Trophoblast cell (in vitro differentiated cells and primary cell): ENCODE measurements at regions not wholly inside any gene's neighbourhood (a gene's known extent, or its start where the extent isn't known, plus 50 kb on each side); places are given as distances from the start of the nearest gene placed in this dataset.
A peak's percentile ranks its signal among the peaks of the same experiment; 100 is the strongest.
"Not testable (repeated sequence)": the region's sequence is repeated elsewhere in the genome, so short reads cannot be mapped to it uniquely, and the experiment has no call there.

Source experiments
- DNase-seq, 2 donors: peaks; one replicate each; pipeline ENCODE4 v3.0.0-alpha.2; 2016
- H2AFZ ChIP-seq: 2 replicates; pipeline ENCODE4 v1.6.1; 2013; ENCODE audit warnings: low read length, moderate library complexity, mild to moderate bottlenecking; ENCODE audit not compliant: insufficient read depth, poor library complexity
- H2AK5ac ChIP-seq: 2 replicates; pipeline ENCODE4 v1.6.1; 2013; ENCODE audit warnings: mild to moderate bottlenecking, low read length
- H2BK120ac ChIP-seq: 2 replicates; pipeline ENCODE4 v1.6.1; 2013; ENCODE audit warnings: low read length, mild to moderate bottlenecking, moderate library complexity; ENCODE audit not compliant: insufficient read depth, poor library complexity
- H2BK12ac ChIP-seq: 2 replicates; pipeline ENCODE4 v1.6.1; 2013; ENCODE audit warnings: mild to moderate bottlenecking, low read length, moderate library complexity
- H2BK5ac ChIP-seq: 2 replicates; pipeline ENCODE4 v1.6.1; 2013; ENCODE audit warnings: low read length, low read depth, moderate library complexity, mild to moderate bottlenecking; ENCODE audit not compliant: poor library complexity
- H3K14ac ChIP-seq: 2 replicates; pipeline ENCODE4 v1.6.1; 2013; ENCODE audit warnings: mild to moderate bottlenecking, low read length
- H3K18ac ChIP-seq: 2 replicates; pipeline ENCODE4 v1.6.1; 2013; ENCODE audit warnings: mild to moderate bottlenecking, low read length
- H3K23ac ChIP-seq: 2 replicates; pipeline ENCODE4 v1.6.1; 2013; ENCODE audit warnings: low read length
- H3K27ac ChIP-seq: 2 replicates; pipeline ENCODE4 v1.5.1; 2013; ENCODE audit warnings: low read depth, mild to moderate bottlenecking, inconsistent platforms, low read length, moderate library complexity
- H3K27me3 ChIP-seq: 2 replicates; pipeline ENCODE4 v1.6.1; 2013; ENCODE audit warnings: inconsistent platforms, mild to moderate bottlenecking, low read length, moderate library complexity; ENCODE audit not compliant: insufficient read depth
- H3K36me3 ChIP-seq, 2 experiments: 1 replicate in 1 of 2; 2 replicates in 1 of 2; pipeline ENCODE4 v1.6.1; 2013; ENCODE audit warnings: low read length in 2 of 2, mild to moderate bottlenecking in 2 of 2, moderate library complexity in 1 of 2; ENCODE audit not compliant: insufficient read depth in 2 of 2, control insufficient read depth in 1 of 2
- H3K4ac ChIP-seq: 2 replicates; pipeline ENCODE4 v1.6.1; 2013; ENCODE audit warnings: low read depth, mild to moderate bottlenecking, low read length, moderate library complexity
- H3K4me1 ChIP-seq, 2 experiments: 1 replicate in 1 of 2; 2 replicates in 1 of 2; pipeline ENCODE4 v1.6.1; 2013; ENCODE audit warnings: low read length in 2 of 2, mild to moderate bottlenecking in 2 of 2, moderate library complexity in 1 of 2; ENCODE audit not compliant: insufficient read depth in 2 of 2, control insufficient read depth in 1 of 2
- H3K4me2 ChIP-seq: 2 replicates; pipeline ENCODE4 v1.6.1; 2013; ENCODE audit warnings: inconsistent platforms, mild to moderate bottlenecking, low read length, moderate library complexity
- H3K4me3 ChIP-seq: 2 replicates; pipeline ENCODE4 v1.5.1; 2013; ENCODE audit warnings: mild to moderate bottlenecking, low read depth, low read length, inconsistent platforms
- H3K79me1 ChIP-seq: one replicate; pipeline ENCODE4 v1.6.1; 2013; ENCODE audit warnings: low read length
- H3K79me2 ChIP-seq: 2 replicates; pipeline ENCODE4 v1.6.1; 2013; ENCODE audit warnings: low read length, mild to moderate bottlenecking; ENCODE audit not compliant: control insufficient read depth, insufficient read depth, poor library complexity
- H3K9ac ChIP-seq: 2 replicates; pipeline ENCODE4 v1.6.1; 2013; ENCODE audit warnings: mild to moderate bottlenecking, low read length
- H3K9me3 ChIP-seq: 2 replicates; pipeline ENCODE4 v1.6.1; 2013; ENCODE audit warnings: low read depth, mild to moderate bottlenecking, control low read depth, inconsistent platforms, low read length; ENCODE audit not compliant: insufficient read depth
- H4K12ac ChIP-seq: 2 replicates; pipeline ENCODE4 v1.6.1; 2013; ENCODE audit warnings: low read depth, mild to moderate bottlenecking, low read length, moderate library complexity
- H4K8ac ChIP-seq: 2 replicates; pipeline ENCODE4 v1.6.1; 2013; ENCODE audit warnings: low read depth, mild to moderate bottlenecking, low read length, moderate library complexity
- H4K91ac ChIP-seq: one replicate; pipeline ENCODE4 v1.6.1; 2013; ENCODE audit warnings: low read depth, mild to moderate bottlenecking, low read length, moderate library complexity
- WGBS: extraction: QIAGEN DNeasy Blood & Tissue Kit; methylation state at CpG from one replicate; pipeline ENCODE4 v1.1.7; 2013; ENCODE audit warnings: missing lambda C conversion rate; ENCODE audit not compliant: insufficient read length, insufficient coverage; ENCODE audit errors: extremely low coverage; 5-methylcytosine and 5-hydroxymethylcytosine counted together

GRCh38 chr1:145482214-145482860, 56.9 kb upstream of the NBPF20 start:
- not testable (repeated sequence) for H3K4me3 ChIP-seq, H3K27ac ChIP-seq, H2AFZ ChIP-seq, H4K8ac ChIP-seq, H2BK120ac ChIP-seq, H2BK12ac ChIP-seq, H4K12ac ChIP-seq, H3K4me1 ChIP-seq, H3K4ac ChIP-seq, H3K4me2 ChIP-seq, H3K23ac ChIP-seq, H3K79me2 ChIP-seq, DNase-seq, H3K9ac ChIP-seq, H3K27me3 ChIP-seq, H2BK5ac ChIP-seq, H3K9me3 ChIP-seq, H3K36me3 ChIP-seq, H3K14ac ChIP-seq, H4K91ac ChIP-seq, H3K79me1 ChIP-seq, H3K18ac ChIP-seq, H2AK5ac ChIP-seq
- WGBS, result no CpG with 5 or more reads among the region's 8 CpGs

GRCh38 chr1:145475962-145476361, 50.6 kb upstream of the NBPF20 start:
- H3K27ac ChIP-seq, H3K18ac ChIP-seq, H3K27me3 ChIP-seq, H3K23ac ChIP-seq, H3K79me2 ChIP-seq, H3K4me3 ChIP-seq, H3K36me3 ChIP-seq, H3K9me3 ChIP-seq, H4K12ac ChIP-seq, H4K8ac ChIP-seq, H3K79me1 ChIP-seq, H2BK12ac ChIP-seq, H3K14ac ChIP-seq, H2AK5ac ChIP-seq, H3K9ac ChIP-seq, H2BK5ac ChIP-seq, H2AFZ ChIP-seq, H3K4ac ChIP-seq, H4K91ac ChIP-seq, H2BK120ac ChIP-seq, H3K4me1 ChIP-seq: not testable (repeated sequence)
- DNase-seq, result peak in 1 of 2 donors; percentile 0
- peak overlapping the region; percentile 58 for H3K4me2 ChIP-seq
- WGBS, result no CpG with 5 or more reads among the region's 25 CpGs

GRCh38 chr1:145475369-145475915, 50.0 kb upstream of the NBPF20 start:
- no CpG with 5 or more reads among the region's 41 CpGs for WGBS

More at GRCh38 chr1:145475369-145475915, 50.0 kb upstream of the NBPF20 start:
- H3K27ac ChIP-seq, H2BK5ac ChIP-seq, H3K9me3 ChIP-seq, H3K14ac ChIP-seq, H4K12ac ChIP-seq, H3K79me1 ChIP-seq, H2BK120ac ChIP-seq, H4K8ac ChIP-seq, H3K27me3 ChIP-seq, H3K23ac ChIP-seq, H4K91ac ChIP-seq, H3K4me1 ChIP-seq, H2AK5ac ChIP-seq, H3K36me3 ChIP-seq, H3K4ac ChIP-seq, H3K4me3 ChIP-seq, H3K79me2 ChIP-seq, H3K18ac ChIP-seq, H2BK12ac ChIP-seq, H3K9ac ChIP-seq: not testable (repeated sequence)
- DNase-seq, result peak; percentile 33 to 63
- peak overlapping the region; percentile 28 for H2AFZ ChIP-seq
- H3K4me2 ChIP-seq, result peak overlapping the region; percentile 58
